Transverse colon (tissue), 3 donors: ENCODE measurements at regions not wholly inside any gene's neighbourhood (a gene's known extent, or its start where the extent isn't known, plus 50 kb on each side); places are given as distances from the start of the nearest gene placed in this dataset.

ENCODE experiments used
- POLR2A ChIP-seq: fragments of 450-650 bp; IDR thresholded peaks from one replicate; pipeline ENCODE4 v1.6.1; 2016; ENCODE audit warnings: antibody characterized with exemption, mild to moderate bottlenecking, moderate library complexity
- TF ChIP-seq, protein P1 (sequence below), 5 experiments: fragments of 200-600 bp in 3 of 5; fragments of 450-650 bp in 2 of 5; sonication (generic) in 3 of 5; IDR thresholded peaks; 1 replicate in 2 of 5; 2 replicates in 3 of 5; pipeline ENCODE4 v1.5.1; 2016 to 2017; ENCODE audit warnings: antibody characterized with exemption in 5 of 5, inconsistent platforms in 3 of 5, mild to moderate bottlenecking in 2 of 5, moderate library complexity in 1 of 5

DNA sequence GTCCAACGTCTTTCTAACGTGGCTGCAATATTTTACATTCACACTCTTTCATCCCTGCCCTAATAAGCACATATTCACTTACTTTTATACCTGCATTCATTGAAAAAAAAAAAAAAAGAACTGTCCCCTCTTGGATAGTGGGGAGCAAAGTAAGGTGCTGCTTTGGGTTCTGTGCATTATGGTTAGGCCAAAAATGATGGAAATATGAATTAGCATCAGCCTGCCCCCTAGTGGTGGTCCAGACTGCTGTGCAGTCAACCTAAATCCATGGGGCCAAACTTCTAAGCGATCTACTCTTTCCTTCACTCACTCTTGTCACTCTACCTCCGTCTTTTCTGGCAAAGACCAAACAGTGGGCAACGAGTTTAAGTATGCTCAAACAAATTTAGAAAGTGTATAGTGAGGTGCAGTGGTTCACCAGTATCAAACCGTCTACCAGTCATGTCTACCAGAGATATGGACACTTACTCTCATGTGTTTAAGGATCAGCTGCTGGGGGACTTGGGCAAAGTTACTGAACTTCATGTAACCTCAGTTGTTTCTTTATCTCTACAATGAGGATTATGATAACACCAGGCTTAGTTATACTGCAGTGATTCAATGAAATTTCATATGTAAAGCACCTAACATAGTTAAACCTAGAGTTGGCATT, 61.5 kb upstream of the GRM7 start:
- TF ChIP-seq, protein P1, sequence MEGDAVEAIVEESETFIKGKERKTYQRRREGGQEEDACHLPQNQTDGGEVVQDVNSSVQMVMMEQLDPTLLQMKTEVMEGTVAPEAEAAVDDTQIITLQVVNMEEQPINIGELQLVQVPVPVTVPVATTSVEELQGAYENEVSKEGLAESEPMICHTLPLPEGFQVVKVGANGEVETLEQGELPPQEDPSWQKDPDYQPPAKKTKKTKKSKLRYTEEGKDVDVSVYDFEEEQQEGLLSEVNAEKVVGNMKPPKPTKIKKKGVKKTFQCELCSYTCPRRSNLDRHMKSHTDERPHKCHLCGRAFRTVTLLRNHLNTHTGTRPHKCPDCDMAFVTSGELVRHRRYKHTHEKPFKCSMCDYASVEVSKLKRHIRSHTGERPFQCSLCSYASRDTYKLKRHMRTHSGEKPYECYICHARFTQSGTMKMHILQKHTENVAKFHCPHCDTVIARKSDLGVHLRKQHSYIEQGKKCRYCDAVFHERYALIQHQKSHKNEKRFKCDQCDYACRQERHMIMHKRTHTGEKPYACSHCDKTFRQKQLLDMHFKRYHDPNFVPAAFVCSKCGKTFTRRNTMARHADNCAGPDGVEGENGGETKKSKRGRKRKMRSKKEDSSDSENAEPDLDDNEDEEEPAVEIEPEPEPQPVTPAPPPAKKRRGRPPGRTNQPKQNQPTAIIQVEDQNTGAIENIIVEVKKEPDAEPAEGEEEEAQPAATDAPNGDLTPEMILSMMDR (IDR thresholded peaks at IDR 0.05) = peak; percentile 62 to 77 (median 71)
- TF ChIP-seq POLR2A = no peak
